AG09309 (cell line): ENCODE measurements at regions not wholly inside any gene's neighbourhood (a gene's known extent, or its start where the extent isn't known, plus 50 kb on each side); places are given as distances from the start of the nearest gene placed in this dataset.

Experiments used
- DNase-seq: peaks from one replicate; pipeline ENCODE4 v3.0.0-alpha.2; 2010; ENCODE audit warnings: low read depth
- H3K4me3 ChIP-seq: 2 replicates; pipeline ENCODE4 v1.5.1; 2011; ENCODE audit warnings: mild to moderate bottlenecking, low read depth, low read length, moderate library complexity; ENCODE audit not compliant: control insufficient read depth
- TF ChIP-seq, protein P1 (sequence below): IDR thresholded peaks from 2 replicates; pipeline ENCODE4 v1.5.1; 2011; ENCODE audit warnings: mild to moderate bottlenecking, low read depth, low read length, inconsistent platforms; ENCODE audit not compliant: insufficient read depth, control insufficient read depth; ENCODE audit errors: missing control alignments

DNA sequence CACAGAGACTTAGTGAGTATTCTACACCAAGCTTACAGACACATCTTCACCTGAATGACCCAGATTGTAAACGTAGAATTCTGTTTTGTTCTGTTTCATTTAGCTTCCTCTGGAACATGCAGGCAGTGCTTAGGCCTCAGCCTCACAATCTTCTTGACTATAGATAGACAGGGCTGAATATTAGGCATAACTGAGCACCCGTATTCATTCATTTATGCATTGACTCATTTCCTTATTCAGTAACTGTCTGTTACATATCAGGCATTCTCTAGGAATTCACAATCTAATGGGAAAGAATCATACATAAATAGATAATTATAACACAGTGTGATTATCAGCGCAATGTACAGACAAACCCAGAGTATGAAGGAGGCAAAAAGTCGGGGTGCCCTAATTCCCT, 124.9 kb upstream of the ETAA1 start:
- H3K4me3 ChIP-seq, result no peak overlapping the region
- TF ChIP-seq, protein P1, sequence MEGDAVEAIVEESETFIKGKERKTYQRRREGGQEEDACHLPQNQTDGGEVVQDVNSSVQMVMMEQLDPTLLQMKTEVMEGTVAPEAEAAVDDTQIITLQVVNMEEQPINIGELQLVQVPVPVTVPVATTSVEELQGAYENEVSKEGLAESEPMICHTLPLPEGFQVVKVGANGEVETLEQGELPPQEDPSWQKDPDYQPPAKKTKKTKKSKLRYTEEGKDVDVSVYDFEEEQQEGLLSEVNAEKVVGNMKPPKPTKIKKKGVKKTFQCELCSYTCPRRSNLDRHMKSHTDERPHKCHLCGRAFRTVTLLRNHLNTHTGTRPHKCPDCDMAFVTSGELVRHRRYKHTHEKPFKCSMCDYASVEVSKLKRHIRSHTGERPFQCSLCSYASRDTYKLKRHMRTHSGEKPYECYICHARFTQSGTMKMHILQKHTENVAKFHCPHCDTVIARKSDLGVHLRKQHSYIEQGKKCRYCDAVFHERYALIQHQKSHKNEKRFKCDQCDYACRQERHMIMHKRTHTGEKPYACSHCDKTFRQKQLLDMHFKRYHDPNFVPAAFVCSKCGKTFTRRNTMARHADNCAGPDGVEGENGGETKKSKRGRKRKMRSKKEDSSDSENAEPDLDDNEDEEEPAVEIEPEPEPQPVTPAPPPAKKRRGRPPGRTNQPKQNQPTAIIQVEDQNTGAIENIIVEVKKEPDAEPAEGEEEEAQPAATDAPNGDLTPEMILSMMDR, result no peak
- no peak for DNase-seq

DNA sequence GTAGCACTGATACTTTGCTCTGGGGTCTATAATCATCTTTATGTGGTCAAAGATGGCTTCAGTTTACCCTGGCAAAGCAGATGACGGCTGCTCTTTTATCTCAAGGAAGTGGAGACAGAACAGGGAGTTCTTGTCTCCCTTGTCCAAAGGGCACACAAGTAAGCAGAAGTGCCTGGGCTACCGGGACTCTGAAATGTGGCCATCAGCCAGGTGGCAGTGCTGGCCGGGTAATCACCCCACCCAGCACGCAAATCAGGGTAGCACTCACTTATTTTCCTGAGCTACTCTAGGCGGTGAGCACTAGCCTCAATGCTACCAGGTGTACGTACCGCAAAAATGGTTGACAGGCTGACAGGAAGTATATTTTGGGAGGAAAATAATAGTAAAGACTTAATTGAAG, 119.7 kb upstream of the ETAA1 start:
- no peak overlapping the region for H3K4me3 ChIP-seq
- DNase-seq, result no peak
- TF ChIP-seq, protein P1, result no peak

GRCh38 chr2:67281101-67281500, 116.0 kb upstream of the ETAA1 start:
- DNase-seq, result no peak
- TF ChIP-seq, protein P1, result no peak
- no peak overlapping the region for H3K4me3 ChIP-seq

GRCh38 chr2:67283641-67284040, 113.5 kb upstream of the ETAA1 start:
- DNase-seq, result no peak
- no peak overlapping the region for H3K4me3 ChIP-seq
- TF ChIP-seq, protein P1, result no peak

DNA sequence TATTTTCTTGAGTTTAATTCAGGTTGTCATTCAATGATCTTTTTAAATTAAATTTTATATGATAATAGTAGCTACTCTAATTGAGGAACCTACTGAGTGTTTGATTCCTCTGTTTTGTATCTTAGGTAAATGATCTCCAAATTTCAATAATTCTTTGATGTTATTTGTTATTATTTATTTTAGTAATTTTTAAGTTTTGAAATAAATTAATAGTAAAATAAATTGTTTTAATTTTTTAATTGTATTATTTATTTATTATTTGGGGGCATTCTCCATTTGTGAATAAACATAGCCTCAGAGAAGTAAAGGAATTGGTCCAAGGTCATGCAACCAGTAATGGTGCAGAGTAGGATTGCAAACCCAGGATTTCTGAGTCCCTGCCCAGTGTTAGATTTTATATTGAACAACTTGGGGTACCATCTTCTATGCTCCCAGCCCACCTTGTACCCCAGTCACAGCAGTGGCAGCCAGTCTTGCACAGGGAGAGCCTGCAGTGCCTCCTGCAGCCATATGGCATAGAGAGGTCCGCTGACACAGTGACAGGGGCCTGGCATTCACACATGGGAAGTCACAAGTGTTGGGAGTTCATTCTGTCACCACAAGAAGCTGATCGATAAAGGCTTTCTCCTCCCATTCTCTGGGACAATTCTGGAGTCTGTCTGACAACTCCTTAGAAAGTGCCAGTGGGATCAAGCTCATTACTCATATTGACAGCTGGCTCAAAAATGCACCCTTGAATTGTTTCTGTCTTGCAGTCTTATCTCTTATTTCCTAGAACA, 110.0 kb upstream of the ETAA1 start:
- DNase-seq, result no peak
- TF ChIP-seq, protein P1, result no peak
- no peak overlapping the region for H3K4me3 ChIP-seq

DNA sequence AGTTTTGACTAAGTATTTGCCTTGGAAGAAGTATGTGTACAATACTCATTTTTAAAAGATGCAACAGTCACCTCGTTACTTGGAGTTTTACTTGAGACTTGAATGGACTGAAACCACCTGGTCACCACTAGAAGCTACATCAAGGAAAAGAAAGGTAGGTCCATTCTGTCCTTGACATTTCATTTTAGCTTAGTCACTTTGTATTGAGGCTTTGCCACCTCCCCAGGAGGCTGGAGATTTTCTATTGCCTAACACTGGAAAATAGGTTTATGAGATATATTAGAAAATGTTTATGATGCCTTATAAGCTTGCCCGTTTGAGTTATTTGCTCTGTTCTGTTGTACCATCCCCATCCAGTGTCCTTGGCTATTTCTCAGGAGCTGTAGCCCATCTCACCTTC, 107.9 kb upstream of the ETAA1 start:
- TF ChIP-seq, protein P1, result no peak
- no peak for DNase-seq
- no peak overlapping the region for H3K4me3 ChIP-seq
